Activated T-cell treated with anti-CD3 and anti-CD28 coated beads, Interleukin-2, amount 50 U/mL, for 72 hours (primary cell): ENCODE measurements at regions not wholly inside any gene's neighbourhood (a gene's known extent, or its start where the extent isn't known, plus 50 kb on each side); places are given as distances from the start of the nearest gene placed in this dataset.

Experiments used
- ATAC-seq, 2 donors: fragments of 150-1000 bp; cut with Tn5 transposase; replicated peaks in 1 of 2; 2 replicates each; pipeline ENCODE4 v1.10.0; 2021; ENCODE audit warnings: moderate library complexity in 2 of 2, mild to moderate bottlenecking in 1 of 2
- DNase-seq, 2 donors: peaks; one replicate each; pipeline ENCODE4 v3.0.0; 2021 to 2022; ENCODE audit warnings: mixed read lengths in 1 of 2
- H3K27ac Mint-ChIP-seq: one replicate; pipeline ENCODE4 v1.8.0; 2022; ENCODE audit warnings: mild to moderate bottlenecking, moderate library complexity, mixed read lengths
- H3K27me3 Mint-ChIP-seq: one replicate; pipeline ENCODE4 v1.8.0; 2022; ENCODE audit warnings: low read depth, mixed read lengths
- H3K36me3 Mint-ChIP-seq, 2 donors: one replicate each; pipeline ENCODE4 v1.8.0; 2022; ENCODE audit warnings: mixed read lengths in 2 of 2, mild to moderate bottlenecking in 1 of 2; ENCODE audit not compliant: insufficient read depth in 2 of 2
- H3K4me1 Mint-ChIP-seq: one replicate; pipeline ENCODE4 v1.8.0; 2022; ENCODE audit warnings: low read depth, mixed read lengths
- H3K4me3 Mint-ChIP-seq, 2 donors: one replicate each; pipeline ENCODE4 v1.8.0; 2022; ENCODE audit warnings: mild to moderate bottlenecking in 2 of 2, mixed read lengths in 2 of 2, moderate library complexity in 2 of 2
- H3K9me3 Mint-ChIP-seq, 2 donors: one replicate each; pipeline ENCODE4 v1.8.0; 2022; ENCODE audit warnings: mixed read lengths in 2 of 2

- ATAC-seq, result no peak
- H3K27ac Mint-ChIP-seq, result no peak overlapping the region
- no peaks in the 10 kb centered on the region for H3K4me1 Mint-ChIP-seq
- no peaks in the 10 kb centered on the region for H3K36me3 Mint-ChIP-seq
- no peak overlapping the region for H3K4me3 Mint-ChIP-seq
- H3K9me3 Mint-ChIP-seq, result peaks cover 2 to 3% of the 10 kb centered on the region in 2 donors
- H3K27me3 Mint-ChIP-seq, result no peaks in the 10 kb centered on the region
- no peak for DNase-seq
Measured at GRCh38 chr14:87115234-87115633, 877.7 kb downstream of the GALC start.

DNA sequence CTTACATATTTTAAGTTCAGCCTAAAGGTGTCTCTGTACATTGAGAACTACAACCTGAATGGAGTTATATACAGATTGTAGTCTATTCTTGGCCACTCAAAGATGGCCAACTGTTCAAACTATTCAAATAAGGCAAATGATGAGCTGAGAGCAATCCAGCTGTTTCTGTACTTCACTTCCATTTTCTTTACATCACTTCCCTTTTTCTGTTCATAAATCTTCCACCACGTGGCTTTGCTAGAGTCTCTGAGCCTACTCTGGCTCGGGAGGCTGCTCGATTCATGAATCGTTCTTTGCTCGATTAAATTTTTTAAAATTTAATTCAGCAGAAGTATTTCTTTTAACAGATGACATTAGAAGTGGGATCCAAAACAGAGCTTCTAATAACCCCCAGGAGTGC is 879.7 kb downstream of the GALC start:
- Mint-ChIP-seq H3K27me3 (no peaks in the 10 kb centered on the region), H3K36me3 (no peaks in the 10 kb centered on the region), H3K9me3 (peaks cover 2 to 9% of the 10 kb centered on the region in 2 donors), H3K4me1 (no peaks in the 10 kb centered on the region), H3K27ac (no peak overlapping the region), H3K4me3 (no peak overlapping the region)
- DNase-seq, result no peak
- no peak for ATAC-seq

- Mint-ChIP-seq H3K4me1 (no peaks in the 10 kb centered on the region), H3K9me3 (peaks cover 3 to 11% of the 10 kb centered on the region in 2 donors), H3K36me3 (no peaks in the 10 kb centered on the region), H3K27me3 (no peaks in the 10 kb centered on the region), H3K27ac (no peak overlapping the region), H3K4me3 (no peak overlapping the region)
- DNase-seq, result no peak
- ATAC-seq, result no peak
Measured at GRCh38 chr14:87111741-87112140, 881.2 kb downstream of the GALC start.

GRCh38 chr14:87111126-87111525 is 881.9 kb downstream of the GALC start:
- Mint-ChIP-seq H3K9me3 (peaks cover 3 to 11% of the 10 kb centered on the region in 2 donors), H3K4me1 (no peaks in the 10 kb centered on the region), H3K27ac (no peak overlapping the region), H3K36me3 (no peaks in the 10 kb centered on the region), H3K4me3 (no peak overlapping the region), H3K27me3 (no peaks in the 10 kb centered on the region)
- ATAC-seq (no peak), DNase-seq (no peak)

DNA sequence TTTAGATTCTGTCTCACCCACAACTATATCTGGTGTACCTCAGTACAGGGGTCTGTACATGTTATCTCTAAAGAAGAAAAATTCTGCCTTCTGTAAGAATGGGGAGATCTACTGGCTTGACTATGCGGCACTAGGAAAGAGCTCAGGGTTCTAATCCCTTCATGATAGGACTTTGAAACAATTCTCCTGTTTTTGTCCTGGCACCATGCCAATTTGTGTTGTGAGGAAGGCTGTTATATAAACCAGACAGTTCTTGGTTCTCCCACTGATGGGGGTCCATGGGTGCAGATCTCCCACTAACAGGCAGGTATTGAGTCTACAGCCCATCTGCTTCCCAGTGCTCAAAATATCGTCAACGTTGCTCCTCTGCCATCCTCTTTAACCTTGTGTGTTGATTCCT is 883.7 kb downstream of the GALC start:
- no peak for ATAC-seq
- Mint-ChIP-seq H3K9me3 (peaks cover 3 to 11% of the 10 kb centered on the region in 2 donors), H3K36me3 (no peaks in the 10 kb centered on the region), H3K27ac (no peak overlapping the region), H3K27me3 (no peaks in the 10 kb centered on the region), H3K4me1 (no peaks in the 10 kb centered on the region), H3K4me3 (no peak overlapping the region)
- DNase-seq, result no peak

- H3K4me3 Mint-ChIP-seq, result no peak overlapping the region
- H3K9me3 Mint-ChIP-seq, result peaks cover 3 to 11% of the 10 kb centered on the region in 2 donors
- DNase-seq (no peak), ATAC-seq (no peak)
- no peaks in the 10 kb centered on the region for H3K36me3 Mint-ChIP-seq
- no peak overlapping the region for H3K27ac Mint-ChIP-seq
- H3K4me1 Mint-ChIP-seq, result no peaks in the 10 kb centered on the region
- no peaks in the 10 kb centered on the region for H3K27me3 Mint-ChIP-seq
Measured at GRCh38 chr14:87108726-87109125, 884.3 kb downstream of the GALC start.

DNA sequence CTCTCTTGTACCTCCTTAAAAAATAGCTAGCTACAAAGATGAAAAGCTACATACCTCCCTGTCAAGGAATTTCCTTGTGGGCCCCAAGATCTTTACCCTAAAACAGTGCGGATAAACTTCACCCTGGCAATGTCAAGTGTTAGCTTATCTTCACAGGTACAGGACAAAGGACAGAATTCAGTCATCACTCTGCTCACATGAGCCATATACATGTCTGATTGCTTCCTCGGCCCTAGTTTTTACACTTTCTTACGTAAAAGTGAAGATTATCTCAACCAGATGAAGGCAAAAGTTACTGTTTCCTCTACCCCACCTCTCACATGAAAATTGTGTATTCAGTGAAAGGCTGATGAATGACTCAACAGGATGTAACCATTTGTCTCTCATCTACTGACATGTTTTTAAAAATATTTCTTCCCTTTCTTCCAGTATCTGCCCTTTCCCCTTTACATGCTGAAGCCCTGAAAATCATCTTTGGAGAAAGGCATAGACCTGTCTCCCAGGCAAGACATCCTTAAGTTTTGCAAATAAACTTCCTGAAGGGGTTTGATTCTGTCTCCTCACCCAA is 890.1 kb downstream of the GALC start:
- H3K4me1 Mint-ChIP-seq, result no peaks in the 10 kb centered on the region
- no peaks in the 10 kb centered on the region for H3K27me3 Mint-ChIP-seq
- ATAC-seq (no peak), DNase-seq (no peak)
- H3K36me3 Mint-ChIP-seq, result peaks cover 0 to 2% of the 10 kb centered on the region in 2 donors
- no peak overlapping the region for H3K27ac Mint-ChIP-seq
- no peak overlapping the region for H3K4me3 Mint-ChIP-seq
- H3K9me3 Mint-ChIP-seq, result peaks cover 2 to 3% of the 10 kb centered on the region in 2 donors

DNA sequence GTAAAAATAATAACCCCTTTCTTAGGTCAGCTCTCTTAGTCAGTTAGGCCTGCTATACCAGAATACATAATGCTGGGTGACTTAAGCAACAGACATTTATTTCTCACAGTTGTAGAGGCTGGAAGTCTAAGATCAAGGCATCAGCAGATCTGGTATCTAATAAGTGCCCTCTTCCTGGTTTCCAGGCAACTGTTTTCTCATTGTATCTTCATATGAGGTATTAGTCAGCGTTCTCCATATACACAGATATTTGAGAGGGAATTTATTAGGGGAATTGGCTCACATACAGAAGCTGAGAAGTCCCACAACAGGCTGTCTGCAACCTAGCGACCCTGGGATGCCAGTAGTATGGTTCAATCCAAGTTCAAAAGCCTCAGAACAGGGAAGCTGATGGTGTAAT is 896.0 kb downstream of the GALC start:
- Mint-ChIP-seq H3K27me3 (no peaks in the 10 kb centered on the region), H3K4me3 (no peak overlapping the region), H3K36me3 (peaks cover 0 to 2% of the 10 kb centered on the region in 2 donors), H3K9me3 (peaks cover 3 to 6% of the 10 kb centered on the region in 2 donors), H3K4me1 (no peaks in the 10 kb centered on the region), H3K27ac (no peak overlapping the region)
- DNase-seq, result no peak
- ATAC-seq, result no peak

- Mint-ChIP-seq H3K36me3 (peaks cover 0 to 1% of the 10 kb centered on the region in 2 donors), H3K27me3 (no peaks in the 10 kb centered on the region), H3K4me3 (no peak overlapping the region), H3K27ac (no peak overlapping the region), H3K9me3 (peaks cover under 1 to 7% of the 10 kb centered on the region in 2 donors), H3K4me1 (no peaks in the 10 kb centered on the region)
- DNase-seq (no peak), ATAC-seq (no peak)
Measured at GRCh38 chr14:87094913-87095312, 898.1 kb downstream of the GALC start.

- H3K4me3 Mint-ChIP-seq, result no peak overlapping the region
- H3K27ac Mint-ChIP-seq, result no peak overlapping the region
- no peaks in the 10 kb centered on the region for H3K27me3 Mint-ChIP-seq
- H3K4me1 Mint-ChIP-seq, result no peaks in the 10 kb centered on the region
- DNase-seq (no peak), ATAC-seq (no peak)
- H3K36me3 Mint-ChIP-seq, result peaks cover 0 to 1% of the 10 kb centered on the region in 2 donors
- H3K9me3 Mint-ChIP-seq, result peaks cover 2 to 7% of the 10 kb centered on the region in 2 donors
Measured at GRCh38 chr14:87088588-87088987, 904.4 kb downstream of the GALC start.

DNA sequence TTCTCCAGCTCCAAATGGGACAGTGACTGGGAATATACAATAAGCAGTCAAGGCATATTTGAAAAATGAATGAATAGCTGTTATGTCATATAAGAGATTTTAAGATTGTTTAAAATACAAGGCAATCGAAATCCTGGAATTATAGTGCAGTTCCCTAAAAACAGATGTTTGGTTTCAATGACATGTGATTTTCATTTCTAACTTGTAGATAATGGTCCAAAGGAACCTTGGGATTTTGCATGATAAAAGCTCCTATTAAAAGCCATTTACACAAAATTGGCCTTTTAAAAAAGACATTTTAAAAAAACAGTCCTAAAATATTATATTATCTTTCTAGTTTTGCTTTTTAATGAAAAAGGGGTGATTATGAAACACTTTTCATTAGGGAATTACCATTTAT is 905.1 kb downstream of the GALC start:
- Mint-ChIP-seq H3K27me3 (no peaks in the 10 kb centered on the region), H3K27ac (no peak overlapping the region), H3K9me3 (peaks cover 5 to 6% of the 10 kb centered on the region in 2 donors), H3K36me3 (peaks cover 0 to 1% of the 10 kb centered on the region in 2 donors), H3K4me1 (no peaks in the 10 kb centered on the region), H3K4me3 (no peak overlapping the region)
- DNase-seq (no peak), ATAC-seq (no peak)

- H3K36me3 Mint-ChIP-seq, result no peaks in the 10 kb centered on the region
- ATAC-seq (no peak), DNase-seq (no peak)
- no peak overlapping the region for H3K27ac Mint-ChIP-seq
- H3K9me3 Mint-ChIP-seq, result peaks cover 8 to 9% of the 10 kb centered on the region in 2 donors
- no peak overlapping the region for H3K4me3 Mint-ChIP-seq
- no peaks in the 10 kb centered on the region for H3K4me1 Mint-ChIP-seq
- no peaks in the 10 kb centered on the region for H3K27me3 Mint-ChIP-seq
Measured at GRCh38 chr14:87084908-87085307, 908.1 kb downstream of the GALC start.

- H3K27ac Mint-ChIP-seq, result no peak overlapping the region
- ATAC-seq (no peak), DNase-seq (no peak)
- no peaks in the 10 kb centered on the region for H3K27me3 Mint-ChIP-seq
- H3K36me3 Mint-ChIP-seq, result no peaks in the 10 kb centered on the region
- H3K9me3 Mint-ChIP-seq, result peaks cover 9 to 10% of the 10 kb centered on the region in 2 donors
- H3K4me3 Mint-ChIP-seq, result no peak overlapping the region
- no peaks in the 10 kb centered on the region for H3K4me1 Mint-ChIP-seq
Measured at GRCh38 chr14:87082917-87083316, 910.1 kb downstream of the GALC start.

GRCh38 chr14:87081004-87081403 is 912.0 kb downstream of the GALC start:
- H3K4me1 Mint-ChIP-seq, result no peaks in the 10 kb centered on the region
- H3K9me3 Mint-ChIP-seq, result peaks cover 6 to 10% of the 10 kb centered on the region in 2 donors
- no peaks in the 10 kb centered on the region for H3K27me3 Mint-ChIP-seq
- H3K36me3 Mint-ChIP-seq, result no peaks in the 10 kb centered on the region
- DNase-seq (no peak), ATAC-seq (no peak)
- no peak overlapping the region for H3K27ac Mint-ChIP-seq
- H3K4me3 Mint-ChIP-seq, result no peak overlapping the region
